GM06990 (cell line): ENCODE measurements at regions not wholly inside any gene's neighbourhood (a gene's known extent, or its start where the extent isn't known, plus 50 kb on each side); places are given as distances from the start of the nearest gene placed in this dataset.
"Not testable (repeated sequence)": the region's sequence is repeated elsewhere in the genome, so short reads cannot be mapped to it uniquely, and the experiment has no call there.

ENCODE experiments used
- DNase-seq: peaks from one replicate; pipeline ENCODE4 v3.0.0-alpha.2; 2011; ENCODE audit not compliant: insufficient read length; ENCODE audit errors: extremely low read depth
- H3K27me3 ChIP-seq: replicated peaks from 2 replicates; pipeline ENCODE4 v1.6.0; 2011; ENCODE audit warnings: low read length; ENCODE audit not compliant: control insufficient read depth, insufficient read depth
- H3K36me3 ChIP-seq: 2 replicates; pipeline ENCODE4 v1.5.1; 2011; ENCODE audit warnings: low read length; ENCODE audit not compliant: control insufficient read depth, insufficient read depth
- H3K4me3 ChIP-seq: replicated peaks from 2 replicates; pipeline ENCODE4 v1.5.1; 2011; ENCODE audit warnings: low read depth, mild to moderate bottlenecking, control low read depth, low read length
- CTCF ChIP-seq: IDR thresholded peaks from 2 replicates; pipeline ENCODE4 v1.5.1; 2011; ENCODE audit warnings: low read length, control low read depth, mild to moderate bottlenecking, inconsistent platforms; ENCODE audit not compliant: insufficient read depth, poor library complexity, severe bottlenecking

GRCh38 chr12:73678335-73678734 lies 859.3 kb upstream of the ATXN7L3B start:
- no peak for TF ChIP-seq CTCF
- no peaks in the 10 kb centered on the region for H3K27me3 ChIP-seq
- DNase-seq = no peak
- H3K4me3 ChIP-seq = no peak overlapping the region
- no peaks in the 10 kb centered on the region for H3K36me3 ChIP-seq

DNA sequence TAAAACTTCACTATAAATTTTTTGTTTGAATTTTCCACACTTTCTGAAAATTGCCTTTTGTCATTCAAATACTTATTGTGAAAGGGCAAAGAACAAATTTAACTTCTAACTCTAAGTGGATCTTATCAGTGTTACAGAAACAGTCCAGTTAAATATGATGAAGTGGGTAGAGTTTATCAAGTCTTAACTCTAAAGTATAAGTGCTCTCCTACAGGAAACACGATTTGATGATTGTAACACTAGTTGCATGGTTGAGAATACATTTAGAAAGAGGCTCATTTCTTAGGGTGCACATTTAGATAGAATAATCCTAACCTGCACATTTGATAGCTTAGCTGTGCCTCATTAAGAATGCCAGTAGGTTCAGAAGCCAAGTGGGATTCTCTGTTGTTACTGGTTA lies 838.3 kb upstream of the ATXN7L3B start:
- H3K4me3 ChIP-seq = no peak overlapping the region
- no peak for TF ChIP-seq CTCF
- no peaks in the 10 kb centered on the region for H3K36me3 ChIP-seq
- no peaks in the 10 kb centered on the region for H3K27me3 ChIP-seq
- DNase-seq = no peak

DNA sequence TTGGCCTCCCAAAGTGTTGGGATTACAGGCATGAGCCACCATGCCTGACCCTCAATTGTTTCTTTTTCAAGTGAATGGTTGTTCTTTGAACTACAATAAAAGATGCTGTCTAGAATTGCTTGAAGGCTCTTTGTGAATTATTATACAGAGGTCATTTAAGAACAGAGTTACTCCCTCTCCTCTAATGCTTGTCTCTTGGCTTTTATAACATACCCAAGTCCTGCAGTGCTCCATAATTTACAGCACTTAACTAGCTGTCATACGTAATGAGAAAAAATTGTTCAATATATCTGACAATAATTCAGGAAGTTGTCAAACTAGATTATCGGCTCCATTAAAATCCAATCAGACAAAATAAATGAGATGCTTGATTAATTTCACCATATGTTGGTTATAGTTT lies 823.0 kb upstream of the ATXN7L3B start:
- no peak for TF ChIP-seq CTCF
- Histone ChIP-seq H3K36me3 (no peaks in the 10 kb centered on the region), H3K27me3 (no peaks in the 10 kb centered on the region), H3K4me3 (no peak overlapping the region)
- DNase-seq = no peak

DNA sequence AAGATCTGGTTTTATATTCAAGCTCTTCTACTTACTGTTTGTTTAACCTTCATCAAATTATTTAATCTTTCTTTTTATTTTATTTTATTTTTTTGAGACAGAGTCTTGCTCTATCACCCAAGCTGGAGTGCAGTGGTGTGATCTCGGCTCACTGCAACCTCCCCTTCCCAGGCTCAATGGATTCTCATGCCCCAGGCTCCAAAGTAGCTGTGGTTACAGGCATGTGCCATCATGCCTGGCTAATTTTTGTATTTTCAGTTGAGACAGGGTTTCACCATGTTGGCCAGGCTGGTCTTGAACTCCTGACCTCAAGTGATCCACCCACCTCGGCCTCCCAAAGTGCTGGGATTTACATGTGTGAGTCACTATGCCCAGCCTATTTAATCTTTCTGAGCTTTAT lies 821.5 kb upstream of the ATXN7L3B start:
- DNase-seq, H3K4me3 ChIP-seq, H3K36me3 ChIP-seq, H3K27me3 ChIP-seq: not testable (repeated sequence)

DNA sequence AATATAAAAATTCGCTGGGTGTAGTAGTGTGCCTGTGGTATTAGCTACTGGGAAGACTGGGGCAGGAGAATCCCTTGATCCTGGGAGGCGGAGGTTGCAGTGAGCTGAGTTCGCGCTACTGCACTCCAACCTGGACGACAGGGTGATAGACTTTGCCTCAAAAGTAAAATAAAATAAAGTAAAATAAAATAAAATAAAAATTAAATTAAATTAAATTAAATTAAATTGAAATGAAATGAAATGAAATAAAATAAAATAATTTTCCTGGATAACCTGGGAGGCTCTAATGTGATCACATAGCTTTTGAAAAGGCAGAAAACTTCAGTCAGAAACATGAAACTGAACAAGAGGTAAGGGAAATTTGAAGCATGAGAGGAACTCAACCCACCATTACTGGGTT lies 818.4 kb upstream of the ATXN7L3B start:
- Histone ChIP-seq H3K36me3 (no peaks in the 10 kb centered on the region), H3K4me3 (no peak overlapping the region), H3K27me3 (no peaks in the 10 kb centered on the region)
- TF ChIP-seq CTCF = no peak
- no peak for DNase-seq

DNA sequence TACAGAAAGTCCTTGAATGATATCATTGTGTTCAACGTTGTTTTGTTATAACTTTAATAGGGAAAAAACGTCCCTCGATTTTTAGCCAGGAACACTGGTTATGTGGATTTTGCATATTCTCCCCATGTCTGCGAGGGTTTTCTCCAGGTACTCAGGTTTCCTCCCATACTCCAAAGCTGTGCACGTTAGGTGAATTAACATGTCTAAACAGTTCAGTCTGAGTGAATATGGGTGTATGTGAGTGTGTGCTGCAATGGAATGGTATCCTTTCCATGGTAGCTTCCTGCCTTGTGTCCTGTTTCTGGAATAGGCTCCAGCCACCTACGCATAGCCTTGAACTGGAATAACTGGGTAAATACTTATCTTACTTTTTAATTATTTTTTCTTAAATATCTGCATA lies 810.8 kb upstream of the ATXN7L3B start:
- TF ChIP-seq CTCF = no peak
- DNase-seq = no peak
- Histone ChIP-seq H3K36me3 (no peaks in the 10 kb centered on the region), H3K4me3 (no peak overlapping the region), H3K27me3 (no peaks in the 10 kb centered on the region)
